ENCODE measurements at regions not wholly inside any gene's neighbourhood (a gene's known extent, or its start where the extent isn't known, plus 50 kb on each side); places are given as distances from the start of the nearest gene placed in this dataset.
"Not testable (repeated sequence)": the region's sequence is repeated elsewhere in the genome, so short reads cannot be mapped to it uniquely, and the experiment has no call there.

DNA sequence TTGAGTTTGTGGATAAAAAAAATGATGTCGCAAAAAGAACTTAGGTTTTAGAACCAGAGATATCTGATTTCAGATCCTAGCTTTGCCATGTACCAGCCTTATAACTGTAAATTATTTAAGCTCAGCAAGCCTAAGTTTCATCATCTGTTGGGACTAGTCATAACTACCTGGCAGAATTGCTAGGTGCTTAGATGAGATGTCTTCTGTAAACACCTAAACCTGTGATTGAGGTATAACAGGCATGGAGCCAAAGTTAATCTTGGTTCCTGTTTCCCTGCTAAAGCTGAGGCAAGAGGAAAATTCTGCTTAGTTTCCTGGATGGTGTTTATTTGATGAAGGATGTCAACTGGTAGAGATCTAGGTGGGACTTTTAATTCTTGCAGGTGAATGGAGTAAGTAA lies 331.3 kb upstream of the RBMS3 start:
- DNase-seq (ENCODE audit: low read depth), result no peak

DNA sequence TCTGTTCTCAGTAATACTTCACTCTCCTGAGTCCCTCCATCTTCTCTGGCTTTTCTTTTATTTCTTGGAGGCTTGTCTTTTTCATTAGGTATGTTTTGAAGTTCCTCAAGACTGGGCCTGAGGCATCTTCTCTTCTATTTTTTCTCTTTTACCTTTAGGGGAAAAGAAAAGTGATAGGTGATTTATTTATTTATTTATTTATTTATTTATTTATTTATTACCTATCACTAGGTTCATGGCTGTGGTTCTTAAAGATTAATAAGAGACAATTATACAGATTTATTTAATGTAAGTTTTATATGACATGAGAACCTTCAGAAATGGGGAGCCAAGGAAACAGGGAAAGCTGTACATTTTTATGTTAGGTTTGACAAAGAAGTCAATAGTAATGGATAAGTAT lies 330.3 kb upstream of the RBMS3 start:
- no peak for DNase-seq (ENCODE audit: low read depth)

DNA sequence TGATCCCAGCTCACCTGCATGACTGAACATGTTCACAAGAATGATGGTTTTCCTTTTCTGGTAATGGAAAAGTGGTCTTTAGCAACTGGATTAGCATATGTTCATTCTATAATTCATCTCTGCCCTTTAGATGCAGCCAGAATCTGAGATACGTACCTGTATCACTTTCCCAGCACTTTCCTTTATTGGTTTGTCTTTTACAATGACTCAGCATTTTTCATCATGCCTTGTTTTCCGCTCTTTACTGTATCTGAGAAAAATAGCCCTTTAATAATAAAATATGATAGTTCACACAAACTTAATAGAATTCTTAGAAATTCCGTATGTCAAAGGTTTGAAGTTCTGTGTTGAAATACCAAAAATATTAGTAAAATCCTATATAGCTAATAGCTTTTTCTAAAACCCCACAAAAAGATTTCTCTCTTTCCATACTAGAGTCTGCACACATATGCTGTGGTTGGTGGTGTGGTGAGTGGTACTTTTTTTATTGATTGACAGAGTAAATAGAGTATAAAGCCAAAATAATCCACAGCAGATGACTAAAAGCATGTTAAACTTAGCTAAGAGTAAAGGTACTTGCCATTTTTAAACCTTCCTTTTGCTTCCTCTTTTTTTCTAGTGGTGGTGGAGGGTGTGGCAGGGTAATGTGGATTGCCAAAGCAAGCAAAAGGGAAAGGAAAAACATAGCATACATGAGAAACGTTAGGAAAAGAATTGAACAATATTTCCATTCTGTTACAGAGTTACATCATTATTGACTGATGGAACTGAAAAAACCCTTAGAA lies 328.9 kb upstream of the RBMS3 start:
- peak; percentile 19 for DNase-seq (ENCODE audit: low read depth)

DNA sequence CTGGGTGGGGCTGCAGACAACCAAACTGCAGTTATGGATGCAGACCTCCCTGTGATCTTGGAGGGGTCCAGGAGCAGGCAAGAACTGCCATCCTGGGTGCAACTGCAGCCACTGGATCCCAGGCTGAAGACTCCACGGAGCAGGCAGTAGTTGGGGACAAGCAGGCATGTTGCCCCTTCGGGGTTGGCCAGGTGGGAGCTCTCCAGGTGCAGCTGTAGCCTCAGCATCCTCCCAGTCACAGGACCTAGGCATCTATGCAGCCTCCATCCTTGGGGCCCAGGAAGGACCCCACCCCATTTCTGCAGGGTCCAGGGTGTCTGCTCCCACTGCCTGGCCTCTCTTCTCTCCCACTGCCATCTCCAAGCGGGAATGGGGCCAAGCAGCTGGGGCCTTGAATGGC lies 322.2 kb upstream of the RBMS3 start:
- no peak for DNase-seq (ENCODE audit: low read depth)

DNA sequence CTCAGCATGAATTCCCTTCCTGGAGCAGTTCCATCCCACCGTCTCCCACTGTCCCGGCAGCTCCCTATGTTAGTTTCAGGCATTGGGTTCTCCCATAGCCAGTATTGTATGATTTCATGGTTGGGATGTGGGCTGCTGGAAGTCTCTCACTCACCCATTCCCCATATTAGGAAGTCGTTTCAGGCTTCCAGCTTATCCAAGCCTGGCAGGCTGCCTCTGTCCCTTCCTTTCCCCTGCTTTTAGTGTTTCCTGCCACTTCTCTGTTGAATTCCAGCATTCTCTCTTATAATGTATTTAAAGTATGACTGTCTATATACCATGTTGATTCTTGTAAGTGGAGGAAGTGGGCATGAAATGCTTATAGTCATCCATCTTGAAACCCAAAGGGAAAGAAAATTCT lies 309.7 kb upstream of the RBMS3 start:
- no peak for DNase-seq (ENCODE audit: low read depth)

DNA sequence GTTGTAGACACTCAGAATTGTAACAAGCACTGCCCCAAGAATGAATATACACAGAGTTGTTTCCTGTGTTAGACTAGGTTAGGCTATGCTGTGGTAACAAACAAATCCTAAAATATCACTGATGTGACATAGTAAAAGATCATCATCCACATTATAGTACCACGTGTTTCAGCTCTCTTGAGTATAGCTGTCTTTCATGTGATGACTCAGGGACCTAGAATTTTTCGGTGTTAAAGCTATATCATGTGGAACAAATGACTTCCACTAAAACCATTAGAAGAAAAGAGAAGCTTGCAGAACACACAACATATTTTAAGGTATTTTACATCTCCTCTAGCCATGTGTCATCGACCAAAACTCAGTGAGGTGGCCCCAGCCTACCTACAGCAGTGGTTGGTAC lies 307.9 kb upstream of the RBMS3 start:
- DNase-seq (ENCODE audit: low read depth), result no peak

DNA sequence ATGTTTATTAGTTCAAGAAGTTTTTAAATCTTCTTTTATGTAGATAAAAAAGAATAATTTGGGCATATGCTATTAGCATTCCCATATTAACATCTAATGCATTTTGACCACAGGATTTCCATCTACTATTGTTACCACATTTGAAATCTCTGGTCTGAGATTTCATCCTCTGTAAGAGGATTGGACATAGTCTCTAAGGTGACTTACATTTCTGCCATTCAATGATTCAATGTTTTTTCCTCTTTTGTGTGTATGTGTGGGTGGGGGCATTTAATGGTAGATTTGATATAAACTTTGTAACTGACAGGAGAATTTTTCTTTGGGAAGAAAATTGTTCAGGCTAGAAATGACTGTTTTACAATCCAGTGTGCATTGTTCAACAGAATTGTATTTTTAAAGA lies 307.3 kb upstream of the RBMS3 start:
- peak; percentile 24 for DNase-seq (ENCODE audit: low read depth)

DNA sequence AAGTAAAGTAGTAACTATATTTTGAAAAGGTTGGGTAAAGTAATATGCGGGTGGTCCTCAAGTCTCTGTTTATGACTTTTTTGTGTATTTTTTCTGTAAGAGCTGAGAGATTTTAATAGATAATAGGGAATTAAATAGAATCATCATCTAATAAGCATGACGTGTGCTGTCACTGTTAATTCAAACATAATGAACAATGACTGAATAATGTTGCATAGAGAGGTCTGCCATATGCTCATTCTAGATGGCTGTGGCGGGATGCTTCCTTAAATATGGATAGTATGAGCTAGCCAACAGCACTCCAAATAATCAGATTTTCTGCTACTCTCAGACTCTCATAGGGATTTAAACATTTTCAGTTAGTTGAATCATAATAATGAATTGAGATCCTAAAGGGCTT lies 302.8 kb upstream of the RBMS3 start:
- no peak for DNase-seq (ENCODE audit: low read depth)

DNA sequence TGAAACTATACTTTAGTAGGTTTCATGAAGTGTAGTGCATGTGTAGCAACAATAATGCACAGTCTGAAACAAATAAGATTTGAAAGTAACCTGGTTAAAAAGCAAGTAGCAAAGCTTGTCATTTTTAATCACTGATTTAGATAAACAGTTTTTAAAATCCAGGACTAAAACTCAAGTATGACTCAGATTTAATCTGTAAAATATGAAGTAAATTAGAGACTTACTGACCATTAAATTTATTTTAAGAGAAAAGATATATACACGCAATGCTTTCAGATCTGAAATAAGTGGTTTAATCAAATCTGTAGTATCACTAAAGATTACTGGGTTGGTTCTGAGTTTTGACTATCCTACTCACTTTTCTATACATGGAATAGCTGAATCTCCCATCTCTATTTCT lies 300.7 kb upstream of the RBMS3 start:
- no peak for DNase-seq (ENCODE audit: low read depth)

DNA sequence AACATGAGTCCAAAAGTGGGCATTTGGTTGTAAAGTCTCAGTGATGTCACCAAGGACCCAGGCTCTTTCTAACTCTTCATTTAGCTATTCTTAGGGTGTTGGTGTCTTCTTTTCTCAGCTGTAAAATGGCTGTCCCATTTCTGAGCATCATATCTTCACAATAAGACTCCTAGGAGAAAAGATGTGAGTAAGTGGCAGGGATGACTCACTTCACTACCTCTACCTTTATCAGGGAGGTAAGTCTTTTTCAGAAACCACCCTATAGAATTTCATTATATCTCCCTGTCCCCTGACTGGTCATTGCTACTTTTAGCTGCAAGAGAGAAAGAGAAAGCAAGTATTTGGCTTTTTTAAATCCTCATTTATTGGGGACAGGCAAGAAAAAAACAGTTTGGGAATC lies 300.2 kb upstream of the RBMS3 start:
- no peak for DNase-seq (ENCODE audit: low read depth)

DNA sequence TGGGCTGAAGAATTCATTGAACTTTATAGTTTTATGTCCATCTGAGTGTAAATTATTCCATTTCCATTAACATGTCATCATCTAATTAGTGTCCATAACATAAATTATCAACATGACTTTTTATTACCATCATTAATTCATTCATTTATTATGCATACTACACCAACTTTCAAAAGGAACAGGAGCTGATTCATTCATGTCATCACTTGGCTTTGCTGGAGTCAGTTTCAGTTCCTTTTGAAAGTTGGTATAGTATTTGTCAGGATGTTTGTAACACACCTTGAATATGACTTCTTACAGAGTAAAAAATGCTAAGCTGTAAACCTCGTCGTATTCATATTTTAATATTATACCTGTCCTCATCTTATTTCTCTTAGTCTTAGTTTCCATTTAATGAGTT lies 298.0 kb upstream of the RBMS3 start:
- no peak for DNase-seq (ENCODE audit: low read depth)

DNA sequence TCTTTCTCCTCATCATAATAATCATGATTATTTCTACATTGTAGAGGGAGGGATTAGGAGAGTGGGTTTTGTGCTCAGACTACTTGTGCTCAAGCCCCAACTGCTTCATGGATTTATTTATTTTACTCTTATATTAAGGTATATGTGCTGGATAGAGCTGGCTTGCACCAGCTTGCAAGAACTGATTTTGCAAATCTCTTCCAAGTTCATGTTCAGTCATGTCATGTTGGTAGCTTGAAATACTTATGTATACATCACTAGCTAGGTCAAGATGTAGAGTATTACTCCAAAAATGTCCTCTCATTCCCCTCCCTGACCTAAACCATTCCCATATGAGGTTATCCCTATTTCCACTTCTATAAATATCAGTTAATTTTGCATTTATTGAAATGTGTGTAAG lies 293.9 kb upstream of the RBMS3 start:
- DNase-seq (ENCODE audit: low read depth), result no peak

DNA sequence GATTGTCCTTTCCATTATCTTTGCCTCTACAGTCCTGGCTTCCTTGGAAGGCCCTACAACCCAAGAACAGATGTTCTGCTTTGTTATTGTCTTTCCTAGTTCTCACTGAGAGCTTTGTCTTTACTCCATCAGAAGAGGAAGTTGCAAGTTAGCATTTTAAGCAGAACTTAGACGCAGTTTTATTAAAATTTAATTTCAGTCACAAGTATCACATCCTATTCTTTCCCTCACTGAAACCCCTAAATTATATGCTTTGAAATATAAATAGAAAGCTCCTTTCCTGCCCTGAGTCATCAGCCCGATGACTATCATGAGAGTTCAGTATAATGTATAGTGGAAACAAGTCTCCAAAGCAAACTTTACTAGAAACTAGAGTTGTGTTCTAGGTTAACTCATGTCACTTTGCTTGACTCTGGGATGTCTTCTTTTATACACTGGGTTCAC lies 291.2 kb upstream of the RBMS3 start:
- no peak for DNase-seq (ENCODE audit: low read depth)

DNA sequence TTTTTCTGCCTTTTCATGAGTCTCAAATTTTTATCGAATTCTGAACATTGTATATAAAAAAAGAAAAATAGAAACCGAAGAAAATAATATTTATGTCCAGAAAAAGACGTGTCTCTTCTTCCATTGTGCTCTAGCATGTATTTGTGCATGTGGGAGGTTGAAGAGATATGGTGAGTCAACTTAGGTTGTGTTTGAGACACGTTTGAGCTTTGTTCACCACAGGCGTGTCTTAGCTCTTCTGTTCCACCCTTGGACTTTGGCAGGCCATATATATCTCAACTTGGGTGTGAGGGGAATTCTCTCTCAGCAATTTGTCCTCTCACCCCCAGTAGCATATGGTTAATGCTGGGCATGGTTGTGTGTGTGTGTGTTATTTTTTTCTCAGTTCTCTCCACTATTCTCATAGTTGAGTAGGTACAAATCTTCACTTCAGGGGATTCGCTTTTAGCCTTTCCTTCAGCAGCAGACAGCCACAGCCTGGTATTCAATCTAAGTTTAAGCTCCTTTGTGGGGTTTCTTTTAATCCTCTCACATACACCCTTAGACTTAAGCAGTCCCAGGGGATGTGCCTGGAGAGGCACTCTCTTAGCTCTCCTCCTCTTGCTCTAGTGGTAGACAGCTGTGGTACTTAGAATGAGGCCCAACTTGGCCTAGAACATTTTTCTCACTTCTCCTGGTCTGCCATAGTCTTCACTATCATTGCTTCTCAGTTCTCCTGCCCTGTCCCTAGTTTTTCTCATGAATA lies 286.5 kb upstream of the RBMS3 start:
- DNase-seq (ENCODE audit: low read depth), result no peak

DNA sequence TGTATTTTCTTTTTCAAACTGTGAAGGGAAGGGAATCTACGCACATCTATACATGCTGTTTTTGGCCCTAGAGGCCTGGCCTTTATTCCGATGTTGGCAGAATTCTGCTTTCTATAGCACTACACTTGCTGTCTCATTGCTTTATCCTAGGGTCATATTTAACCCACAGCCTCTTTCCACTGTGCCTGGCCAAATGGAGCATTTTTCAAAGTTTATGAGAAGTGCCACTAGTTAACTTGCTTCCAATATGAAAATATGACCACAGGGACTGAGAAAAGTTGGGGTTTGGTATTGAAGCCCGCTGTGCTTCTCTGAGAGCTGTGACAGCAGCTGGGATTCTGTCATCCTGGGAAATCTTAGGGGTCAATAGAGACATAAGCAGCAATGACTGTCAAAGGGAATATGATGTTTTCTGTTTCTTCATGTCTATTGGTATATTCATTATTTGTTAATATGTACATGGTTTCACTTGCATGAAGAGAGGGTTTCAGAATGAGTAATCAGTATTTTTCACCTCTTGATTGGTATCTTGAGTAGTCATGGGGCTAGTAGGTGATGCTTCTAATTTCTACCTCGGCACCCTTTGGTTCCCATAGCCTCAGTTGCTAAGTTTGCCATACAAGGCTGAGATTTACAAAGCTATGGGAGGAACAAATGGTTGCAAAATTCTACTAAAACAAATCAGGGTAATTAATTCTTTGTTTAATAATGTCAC lies 275.8 kb upstream of the RBMS3 start:
- no peak for DNase-seq (ENCODE audit: low read depth)

DNA sequence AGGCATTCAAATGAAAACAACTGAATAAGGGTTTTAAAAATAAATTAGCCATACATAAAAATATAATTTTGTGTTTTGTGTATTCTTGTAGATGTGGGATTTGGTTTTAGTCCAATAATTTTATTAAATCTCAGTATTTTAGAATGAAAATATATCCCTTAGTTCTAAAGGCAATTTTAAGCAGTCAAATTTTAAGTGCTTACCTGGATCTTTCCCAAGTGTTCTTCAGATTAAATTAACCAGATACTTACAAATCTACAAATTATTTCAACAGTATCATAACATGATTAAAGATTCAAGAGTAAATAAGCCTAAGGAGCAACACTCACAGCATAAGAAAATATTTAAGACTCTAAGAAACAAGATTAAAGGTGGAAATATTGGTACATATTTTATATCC lies 275.0 kb upstream of the RBMS3 start:
- no peak for DNase-seq (ENCODE audit: low read depth)

DNA sequence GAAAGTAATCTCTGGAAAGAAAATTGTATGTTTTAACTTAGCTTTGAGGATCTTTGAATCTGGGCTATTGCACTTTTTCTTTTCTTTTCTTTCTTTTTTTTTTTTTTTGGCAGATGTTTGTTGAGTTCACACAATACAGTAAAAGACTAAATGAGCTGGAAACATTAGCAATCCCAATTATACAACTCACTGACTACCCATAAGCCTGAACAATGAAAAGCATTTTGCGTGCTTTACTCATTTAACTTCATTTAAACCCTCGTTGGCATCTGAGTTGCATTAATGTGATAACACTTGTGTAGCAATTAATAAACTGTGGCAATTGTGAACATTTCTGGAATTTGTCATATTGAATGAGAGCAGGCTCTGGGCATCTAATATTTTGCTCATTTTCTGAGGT lies 269.4 kb upstream of the RBMS3 start:
- DNase-seq (ENCODE audit: low read depth), result no peak

DNA sequence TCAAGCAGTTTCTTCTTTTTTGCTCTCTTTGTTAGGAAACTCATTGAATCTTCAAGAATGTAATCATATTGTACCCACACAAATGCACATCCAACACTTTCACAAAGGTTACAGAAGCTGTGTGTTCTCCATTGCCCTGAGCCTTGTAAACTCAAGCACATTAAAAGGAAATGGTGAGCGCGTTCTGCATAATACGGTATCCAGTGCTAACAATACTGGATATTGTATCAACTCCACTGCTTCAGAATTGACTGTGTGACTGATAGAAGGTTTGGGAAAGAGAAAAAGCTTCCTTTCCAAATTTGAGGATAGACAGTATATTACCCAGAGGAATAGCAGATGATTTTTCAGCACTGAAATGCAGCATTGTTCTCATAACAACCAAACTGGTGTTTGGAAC lies 268.9 kb upstream of the RBMS3 start:
- no peak for DNase-seq (ENCODE audit: low read depth)

DNA sequence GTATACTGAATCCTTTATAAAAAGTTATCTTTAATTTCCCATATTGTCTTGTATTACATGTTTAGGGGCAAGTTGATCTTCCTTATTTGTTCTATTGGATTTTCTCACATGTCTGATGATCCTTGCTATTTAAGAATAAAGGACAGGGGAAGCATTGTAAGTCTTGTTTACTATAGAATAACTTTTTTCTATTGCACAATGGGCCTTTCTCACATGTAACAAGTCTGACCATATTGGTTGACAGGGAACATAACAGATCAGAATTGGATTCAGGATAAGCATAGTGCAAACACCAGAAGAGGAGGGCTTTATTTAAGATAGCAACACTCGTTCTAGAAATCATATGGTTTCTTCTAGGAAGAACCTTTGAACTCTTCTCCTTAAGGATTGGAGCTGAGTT lies 257.9 kb upstream of the RBMS3 start:
- no peak for DNase-seq (ENCODE audit: low read depth)

DNA sequence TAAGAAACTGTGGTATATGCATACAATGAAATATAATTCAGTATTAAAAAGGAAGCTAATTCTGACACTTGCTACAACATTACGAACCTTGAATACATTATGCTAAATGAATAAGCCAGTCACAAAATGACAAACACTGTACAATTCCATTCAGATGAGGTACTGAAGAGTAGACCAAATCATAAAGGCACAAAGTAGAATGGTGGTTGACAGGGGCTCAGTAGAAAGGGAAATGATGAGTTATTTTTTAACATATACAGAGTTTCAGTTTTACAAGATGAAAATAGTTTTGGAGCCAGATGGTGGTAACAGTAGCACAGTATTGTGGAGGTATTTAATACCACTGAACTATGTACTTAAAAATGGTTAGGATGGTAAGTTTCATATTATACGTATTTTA lies 254.6 kb upstream of the RBMS3 start:
- DNase-seq (ENCODE audit: low read depth), result no peak

DNA sequence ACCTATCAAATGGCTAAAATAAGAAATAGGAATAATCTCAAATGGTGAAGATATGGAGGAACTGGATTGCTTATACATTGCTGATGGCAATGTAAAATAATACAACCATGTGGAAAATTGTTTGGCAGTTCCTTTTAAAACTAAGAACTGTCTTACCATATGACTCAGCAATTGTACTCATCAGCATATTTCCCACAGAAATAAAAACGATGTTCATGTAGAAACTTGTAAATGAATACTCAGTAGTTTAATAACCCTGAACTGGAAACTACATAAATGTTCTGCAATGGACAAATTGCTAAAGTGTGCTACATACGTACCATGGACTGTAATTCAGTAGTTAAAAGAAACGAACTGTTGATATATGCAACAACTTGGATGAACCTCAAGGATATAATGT lies 253.9 kb upstream of the RBMS3 start:
- DNase-seq (ENCODE audit: low read depth), result no peak

DNA sequence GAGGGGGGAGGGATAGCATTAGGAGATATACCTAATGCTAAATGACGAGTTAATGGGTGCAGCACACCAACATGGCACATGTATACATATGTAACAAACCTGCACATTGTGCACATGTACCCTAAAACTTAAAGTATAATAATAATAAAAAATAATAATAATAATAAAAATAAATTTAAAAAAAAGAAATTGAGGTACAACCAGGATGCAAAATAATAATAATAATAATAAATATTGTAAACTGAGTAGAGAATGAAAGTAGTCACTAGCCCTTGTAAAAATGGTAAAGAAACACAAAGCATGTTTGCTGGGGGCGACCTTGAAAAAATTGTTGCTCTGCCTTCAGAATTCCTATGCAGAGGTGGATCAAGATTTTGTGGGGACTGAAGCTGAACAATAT lies 249.7 kb upstream of the RBMS3 start:
- not testable (repeated sequence) for DNase-seq (ENCODE audit: low read depth)

DNA sequence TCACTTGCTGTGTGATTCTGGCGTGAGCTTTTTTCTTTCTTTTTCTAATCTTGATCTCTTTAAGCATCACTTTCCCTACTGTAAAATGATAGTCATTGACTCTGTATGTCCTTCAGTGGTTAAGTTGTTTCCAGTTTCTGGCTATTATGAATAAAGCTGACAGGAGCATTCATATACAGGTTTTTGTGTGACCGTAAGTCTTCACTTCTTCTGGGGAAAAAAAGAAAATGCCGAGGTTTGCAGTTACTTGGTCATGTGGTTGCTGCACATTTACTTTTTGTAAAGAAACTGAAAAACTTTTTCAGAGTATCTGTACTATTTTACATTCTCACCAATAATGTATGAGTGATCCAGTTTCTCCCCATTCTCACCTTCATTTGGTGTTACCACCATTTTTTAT lies 247.4 kb upstream of the RBMS3 start:
- DNase-seq (ENCODE audit: low read depth), result no peak

Measured in stromal cell of bone marrow (primary cell).